Effector memory CD4-positive, alpha-beta T cell (primary cell): ENCODE measurements at regions not wholly inside any gene's neighbourhood (a gene's known extent, or its start where the extent isn't known, plus 50 kb on each side); places are given as distances from the start of the nearest gene placed in this dataset.

ENCODE experiments used
- DNase-seq, 3 donors: peaks; one replicate each; pipeline ENCODE4 v3.0.0-alpha.2; 2020
- H3K27ac ChIP-seq: 2 replicates; pipeline ENCODE4 v1.7.0; 2013; ENCODE audit warnings: mild to moderate bottlenecking, low read length, moderate library complexity; ENCODE audit not compliant: insufficient read depth, poor library complexity, severe bottlenecking
- H3K27me3 ChIP-seq: replicated peaks from 2 replicates; pipeline ENCODE4 v1.7.0; 2013; ENCODE audit warnings: mild to moderate bottlenecking, low read length; ENCODE audit not compliant: insufficient read depth, control insufficient read depth, poor library complexity, severe bottlenecking
- H3K36me3 ChIP-seq: 2 replicates; pipeline ENCODE4 v1.7.0; 2013; ENCODE audit warnings: mild to moderate bottlenecking, low read length, moderate library complexity; ENCODE audit not compliant: control insufficient read depth, insufficient read depth
- H3K4me1 ChIP-seq: 2 replicates; pipeline ENCODE4 v1.7.0; 2013; ENCODE audit warnings: low read length, mild to moderate bottlenecking; ENCODE audit not compliant: control insufficient read depth, insufficient read depth, poor library complexity, severe bottlenecking
- H3K4me3 ChIP-seq: 2 replicates; pipeline ENCODE4 v1.7.0; 2013; ENCODE audit warnings: low read length, low read depth, mild to moderate bottlenecking; ENCODE audit not compliant: insufficient read depth, poor library complexity, severe bottlenecking
- H3K9me3 ChIP-seq: 2 replicates; pipeline ENCODE4 v1.7.0; 2013; ENCODE audit warnings: mild to moderate bottlenecking, low read length, moderate library complexity; ENCODE audit not compliant: control insufficient read depth

GRCh38 chr2:145960479-145961163, 1440.7 kb upstream of the ZEB2 start:
- Histone ChIP-seq H3K9me3 (no peaks in the 10 kb centered on the region), H3K27me3 (no peaks in the 10 kb centered on the region)
- no peak for DNase-seq

GRCh38 chr2:145958611-145959010, 1438.7 kb upstream of the ZEB2 start:
- Histone ChIP-seq H3K4me3 (no peak overlapping the region), H3K27me3 (no peaks in the 10 kb centered on the region)
- no peak for DNase-seq

More at GRCh38 chr2:145960479-145961163, 1440.7 kb upstream of the ZEB2 start:
- Histone ChIP-seq H3K4me1 (no peaks in the 10 kb centered on the region), H3K4me3 (no peak overlapping the region), H3K27ac (no peak overlapping the region), H3K36me3 (no peaks in the 10 kb centered on the region)

GRCh38 chr2:145957929-145958328, 1438.0 kb upstream of the ZEB2 start:
- H3K36me3 ChIP-seq, result no peaks in the 10 kb centered on the region

More at GRCh38 chr2:145958611-145959010, 1438.7 kb upstream of the ZEB2 start:
- Histone ChIP-seq H3K27ac (no peak overlapping the region), H3K4me1 (no peaks in the 10 kb centered on the region), H3K36me3 (no peaks in the 10 kb centered on the region), H3K9me3 (no peaks in the 10 kb centered on the region)

GRCh38 chr2:145939949-145940348, 1420.0 kb upstream of the ZEB2 start:
- H3K4me3 ChIP-seq, result no peak overlapping the region
- DNase-seq, result no peak
- no peaks in the 10 kb centered on the region for H3K4me1 ChIP-seq

More at GRCh38 chr2:145957929-145958328, 1438.0 kb upstream of the ZEB2 start:
- no peaks in the 10 kb centered on the region for H3K4me1 ChIP-seq
- no peaks in the 10 kb centered on the region for H3K9me3 ChIP-seq
- no peak for DNase-seq
- no peak overlapping the region for H3K27ac ChIP-seq
- H3K27me3 ChIP-seq, result no peaks in the 10 kb centered on the region
- H3K4me3 ChIP-seq, result no peak overlapping the region

GRCh38 chr2:145935016-145935415, 1415.1 kb upstream of the ZEB2 start:
- no peak for DNase-seq
- Histone ChIP-seq H3K36me3 (no peaks in the 10 kb centered on the region), H3K4me1 (no peaks in the 10 kb centered on the region), H3K9me3 (no peaks in the 10 kb centered on the region), H3K4me3 (no peak overlapping the region), H3K27me3 (no peaks in the 10 kb centered on the region), H3K27ac (no peak overlapping the region)

More at GRCh38 chr2:145939949-145940348, 1420.0 kb upstream of the ZEB2 start:
- no peaks in the 10 kb centered on the region for H3K27me3 ChIP-seq
- no peaks in the 10 kb centered on the region for H3K9me3 ChIP-seq
- no peak overlapping the region for H3K27ac ChIP-seq
- no peaks in the 10 kb centered on the region for H3K36me3 ChIP-seq

- Histone ChIP-seq H3K4me3 (no peak overlapping the region), H3K27me3 (no peaks in the 10 kb centered on the region), H3K4me1 (no peaks in the 10 kb centered on the region)
Observed at GRCh38 chr2:145931781-145932395, 1412.0 kb upstream of the ZEB2 start.

GRCh38 chr2:145930318-145930717, 1410.4 kb upstream of the ZEB2 start:
- Histone ChIP-seq H3K27ac (no peak overlapping the region), H3K4me1 (no peaks in the 10 kb centered on the region), H3K36me3 (no peaks in the 10 kb centered on the region), H3K9me3 (no peaks in the 10 kb centered on the region), H3K4me3 (no peak overlapping the region), H3K27me3 (no peaks in the 10 kb centered on the region)
- DNase-seq, result no peak

More at GRCh38 chr2:145931781-145932395, 1412.0 kb upstream of the ZEB2 start:
- Histone ChIP-seq H3K27ac (no peak overlapping the region), H3K36me3 (no peaks in the 10 kb centered on the region), H3K9me3 (no peaks in the 10 kb centered on the region)
- no peak for DNase-seq

- no peak for DNase-seq
- Histone ChIP-seq H3K27ac (no peak overlapping the region), H3K4me1 (no peaks in the 10 kb centered on the region), H3K27me3 (no peaks in the 10 kb centered on the region), H3K36me3 (no peaks in the 10 kb centered on the region), H3K4me3 (no peak overlapping the region), H3K9me3 (no peaks in the 10 kb centered on the region)
Observed at GRCh38 chr2:145927131-145927950, 1407.4 kb upstream of the ZEB2 start.

- DNase-seq, result no peak
- H3K4me1 ChIP-seq, result no peaks in the 10 kb centered on the region
- no peaks in the 10 kb centered on the region for H3K9me3 ChIP-seq
- no peaks in the 10 kb centered on the region for H3K27me3 ChIP-seq
- no peak overlapping the region for H3K27ac ChIP-seq
- H3K36me3 ChIP-seq, result no peaks in the 10 kb centered on the region
- no peak overlapping the region for H3K4me3 ChIP-seq
Observed at GRCh38 chr2:145925591-145925990, 1405.7 kb upstream of the ZEB2 start.

- Histone ChIP-seq H3K9me3 (no peaks in the 10 kb centered on the region), H3K4me3 (no peak overlapping the region), H3K27ac (no peak overlapping the region), H3K4me1 (no peaks in the 10 kb centered on the region), H3K36me3 (no peaks in the 10 kb centered on the region), H3K27me3 (no peaks in the 10 kb centered on the region)
- no peak for DNase-seq
Observed at GRCh38 chr2:145919477-145919876, 1399.6 kb upstream of the ZEB2 start.
